ENCODE measurements at regions not wholly inside any gene's neighbourhood (a gene's known extent, or its start where the extent isn't known, plus 50 kb on each side); places are given as distances from the start of the nearest gene placed in this dataset.
"Not testable (repeated sequence)": the region's sequence is repeated elsewhere in the genome, so short reads cannot be mapped to it uniquely, and the experiment has no call there.

DNA sequence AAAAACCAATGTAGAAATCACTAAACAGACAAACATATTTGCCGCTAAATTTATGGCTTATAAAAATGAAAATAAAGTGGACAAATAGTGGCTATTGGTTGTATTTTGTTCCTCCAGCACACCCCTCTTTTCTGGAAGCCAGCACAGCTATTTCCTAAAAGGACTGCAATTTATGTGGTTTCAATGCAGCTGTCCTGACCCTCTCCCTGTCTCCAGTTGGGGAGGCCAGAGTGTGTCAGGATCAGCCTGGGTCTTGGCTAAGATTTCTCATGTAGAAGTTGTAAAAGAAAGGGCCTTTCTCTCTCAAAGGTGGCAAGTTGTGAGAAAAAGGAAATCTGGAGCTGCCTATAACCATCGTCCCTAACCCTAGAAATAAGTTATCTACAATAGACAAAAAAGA is 165.6 kb downstream of the ALDH8A1 start:
- no peak for DNase-seq (ENCODE audit: low read depth)

DNA sequence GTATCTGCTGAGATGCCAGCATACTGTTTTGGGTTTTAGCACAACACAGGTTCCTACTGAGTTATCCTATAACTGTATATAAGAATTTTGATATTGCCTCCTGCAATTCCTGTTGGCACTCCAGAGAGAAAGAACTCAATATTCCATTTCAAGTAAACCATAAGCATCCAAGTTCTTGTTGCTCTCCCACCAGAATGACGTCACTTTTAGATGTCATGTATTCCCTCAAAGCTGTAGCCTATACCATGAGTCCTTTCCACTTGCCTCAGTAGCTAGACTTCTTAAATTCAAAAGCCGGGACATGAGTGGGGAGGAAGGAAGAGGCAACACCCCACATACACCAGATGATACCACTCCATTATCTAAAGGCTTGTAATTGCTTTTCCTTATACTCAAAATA is 171.5 kb downstream of the ALDH8A1 start:
- DNase-seq (ENCODE audit: low read depth), result no peak

DNA sequence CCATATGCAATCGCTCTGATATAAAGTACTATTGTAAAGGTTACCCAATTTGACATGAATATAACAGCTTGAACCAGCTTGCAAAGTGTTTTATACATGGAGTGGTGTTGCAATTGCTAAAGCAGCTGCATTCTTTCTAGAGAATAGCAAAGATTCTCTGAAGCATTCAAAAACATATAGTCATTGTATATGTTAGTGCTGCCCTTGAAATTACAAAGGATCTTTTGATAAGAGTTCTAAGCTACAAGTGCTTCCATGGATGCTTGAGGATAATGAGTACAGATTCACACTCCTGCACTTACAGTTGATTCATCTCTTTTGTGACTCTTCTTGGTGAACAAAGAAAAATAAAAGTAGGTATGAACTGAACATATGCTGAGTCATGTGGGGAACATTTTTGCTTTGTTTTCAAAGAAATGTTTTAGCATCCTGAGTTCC is 175.7 kb downstream of the ALDH8A1 start:
- DNase-seq (ENCODE audit: low read depth), result no peak

DNA sequence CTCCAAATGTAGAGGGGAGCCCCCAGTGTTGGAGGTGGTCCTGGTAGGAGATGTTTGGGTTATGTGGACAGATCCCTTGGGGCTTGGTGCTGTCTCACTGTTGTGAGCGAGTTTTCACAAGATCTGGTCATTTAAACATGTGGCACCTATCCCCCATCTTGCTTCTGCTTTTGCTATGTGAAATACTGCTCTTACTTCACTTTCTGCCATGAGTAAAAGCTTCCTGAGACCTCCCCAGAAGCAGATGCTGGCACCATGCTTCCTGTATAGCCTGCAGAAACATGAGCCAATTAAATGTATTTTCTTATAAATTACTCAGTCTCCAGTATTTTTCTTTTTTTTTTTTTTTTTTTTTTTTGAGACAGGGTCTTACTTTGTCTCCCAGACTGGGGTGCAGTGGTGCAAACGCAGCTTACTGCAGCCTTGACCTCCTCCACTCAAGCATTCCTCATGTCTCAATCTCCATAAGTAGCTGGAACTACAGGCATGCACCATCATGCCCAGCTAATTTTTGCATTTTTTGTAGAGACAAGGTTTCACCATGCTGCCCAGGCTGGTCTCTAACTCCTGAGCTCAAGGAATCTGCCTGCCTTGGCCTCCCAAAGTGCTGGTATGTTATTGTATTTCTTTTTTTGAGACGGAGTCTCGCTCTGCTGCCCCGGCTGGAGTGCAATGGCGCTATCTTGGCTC is 177.1 kb downstream of the ALDH8A1 start:
- no peak for DNase-seq (ENCODE audit: low read depth)

DNA sequence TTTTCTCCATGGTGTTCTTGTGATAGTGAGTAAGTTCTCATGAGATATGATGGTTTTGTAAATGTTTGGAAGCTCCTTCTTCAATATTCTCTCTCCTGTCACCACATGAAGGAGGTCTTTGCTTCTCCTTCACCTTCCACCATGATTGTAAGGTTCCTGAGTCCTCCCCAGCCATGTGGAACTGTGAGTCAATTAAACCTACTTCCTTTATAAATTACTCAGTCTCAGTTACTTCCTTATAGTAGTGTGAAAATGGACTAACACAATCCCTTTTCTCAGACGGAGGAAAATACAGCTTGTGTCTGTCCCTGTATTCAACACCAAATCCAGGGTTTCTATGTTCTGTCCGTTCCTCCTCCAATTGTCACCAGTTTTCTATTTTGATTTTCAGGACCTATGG is 181.0 kb downstream of the ALDH8A1 start:
- DNase-seq (ENCODE audit: low read depth), result no peak

DNA sequence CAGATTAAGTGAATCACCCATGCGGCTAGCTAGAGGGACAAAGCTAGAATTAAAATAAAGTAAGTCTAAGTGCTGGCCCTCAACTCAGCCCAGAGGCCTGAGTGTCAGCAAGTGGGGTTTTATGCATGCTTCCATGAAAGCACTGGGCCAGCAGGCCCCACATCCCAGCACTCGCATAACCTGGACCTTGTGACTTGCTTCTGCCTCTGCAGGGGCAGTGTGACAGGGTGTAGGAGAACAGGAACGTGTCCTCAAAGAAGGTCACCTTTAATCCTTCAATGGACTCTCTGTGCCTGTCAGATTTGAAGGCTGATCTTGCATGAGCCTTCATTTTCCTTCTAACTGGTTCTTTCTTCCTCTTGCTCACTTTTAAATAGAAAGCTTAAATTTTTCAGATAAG is 183.4 kb downstream of the ALDH8A1 start:
- no peak for DNase-seq (ENCODE audit: low read depth)

DNA sequence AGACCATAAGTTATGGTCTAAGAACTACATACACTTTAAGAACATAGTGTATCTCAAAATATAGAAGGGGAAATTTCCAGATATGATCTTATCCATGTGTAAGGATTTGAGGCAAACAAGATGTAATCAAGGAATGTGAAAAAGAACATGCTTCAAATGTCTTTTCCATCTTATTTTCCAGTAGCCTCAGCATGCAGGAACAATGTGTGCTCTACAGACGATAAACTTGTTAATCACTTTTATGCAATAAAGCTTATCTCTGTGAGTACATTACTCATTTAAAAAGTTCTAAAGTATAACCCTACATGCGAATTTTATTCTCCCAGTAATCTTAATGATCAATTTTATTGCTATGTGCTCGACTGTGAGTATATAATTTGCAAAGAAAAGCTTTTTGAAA is 185.2 kb downstream of the ALDH8A1 start:
- DNase-seq (ENCODE audit: low read depth), result no peak

DNA sequence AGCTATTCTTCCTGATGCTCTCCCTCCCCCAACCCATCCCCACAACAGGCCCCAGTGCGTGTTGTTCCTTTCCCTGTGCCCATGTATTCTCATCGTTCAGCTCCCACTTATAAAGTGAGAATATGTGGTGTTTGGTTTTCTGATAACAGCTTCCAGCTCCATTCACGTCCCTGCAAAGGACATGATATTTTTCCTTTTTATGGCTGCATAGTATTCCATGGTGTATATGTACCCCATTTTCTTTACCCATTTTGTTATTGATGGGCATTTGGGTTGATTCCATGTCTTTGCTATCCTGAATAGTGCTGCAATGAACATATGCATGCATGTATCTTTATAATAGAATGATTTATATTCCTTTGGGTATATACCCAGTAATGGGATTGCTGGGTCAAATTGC is 186.3 kb downstream of the ALDH8A1 start:
- DNase-seq (ENCODE audit: low read depth), result not testable (repeated sequence)

DNA sequence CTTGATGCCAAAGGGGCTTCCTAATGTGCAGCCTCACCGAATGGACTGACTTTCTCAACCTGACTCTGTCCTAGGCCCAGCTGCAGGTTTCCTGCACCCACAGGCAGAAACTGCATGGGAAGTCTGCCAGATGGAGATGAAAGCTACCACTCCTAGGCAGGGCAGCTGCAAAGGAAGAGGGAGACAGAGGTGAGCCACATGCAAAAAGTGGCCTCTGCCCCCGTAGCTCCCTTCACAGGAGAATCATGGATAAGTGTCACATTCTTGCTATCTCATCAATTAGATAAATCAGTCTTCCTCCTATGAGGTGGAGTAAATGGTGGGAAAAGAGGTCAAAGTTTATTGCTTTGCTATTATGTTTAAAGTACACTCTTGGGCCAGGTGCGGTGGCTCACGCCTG is 191.3 kb downstream of the ALDH8A1 start:
- no peak for DNase-seq (ENCODE audit: low read depth)

DNA sequence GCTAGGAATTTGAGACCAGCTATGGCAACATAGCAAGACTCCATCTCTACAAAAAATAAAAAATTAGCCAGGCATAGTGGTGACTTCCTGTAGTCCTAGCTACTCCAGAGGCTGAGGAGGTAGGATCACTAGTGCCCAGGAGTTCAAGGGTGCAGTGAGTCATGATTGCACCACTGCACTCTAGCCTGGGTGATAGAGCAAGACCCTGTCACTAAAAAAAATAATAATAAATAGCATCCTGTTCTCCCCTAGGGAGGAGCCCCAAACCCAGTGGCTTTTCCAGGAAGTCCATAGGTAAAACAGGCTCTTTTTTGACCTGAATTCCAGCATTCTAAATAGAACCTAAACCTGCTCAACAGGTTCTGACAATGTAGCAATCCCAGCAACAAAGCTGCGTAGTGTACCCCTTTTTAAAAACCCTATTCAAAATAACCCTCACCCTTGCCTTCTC is 192.0 kb downstream of the ALDH8A1 start:
- no peak for DNase-seq (ENCODE audit: low read depth)

DNA sequence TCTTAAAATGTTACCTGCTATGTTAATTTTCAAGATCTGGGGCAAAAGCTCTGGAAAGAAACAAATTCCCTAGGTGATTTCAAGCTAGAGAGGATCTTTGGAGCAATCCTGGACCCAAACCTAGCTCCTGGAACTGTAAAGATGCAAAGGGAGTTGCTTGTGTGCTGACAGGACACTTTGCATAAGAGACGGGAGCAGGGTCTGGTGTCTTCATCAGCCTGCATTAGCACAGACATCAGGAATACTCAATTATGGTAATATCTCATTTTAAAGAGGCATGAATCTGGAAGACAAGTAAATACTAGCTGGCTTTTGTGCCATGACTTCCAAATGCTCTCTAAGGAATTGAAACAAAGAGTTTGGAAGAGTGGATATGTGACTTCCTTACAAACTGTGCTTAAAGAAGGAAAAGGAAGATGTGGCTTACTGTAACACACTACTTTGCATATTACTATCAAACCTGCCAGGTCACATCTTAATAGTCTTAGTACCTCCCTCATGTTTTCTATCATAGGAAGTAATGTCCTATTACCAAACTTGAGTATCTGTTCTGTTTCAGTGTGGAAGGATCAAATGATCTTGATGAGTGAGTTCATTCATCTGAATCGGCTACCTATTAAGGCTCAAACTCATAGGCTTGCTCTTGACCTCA is 193.4 kb downstream of the ALDH8A1 start:
- DNase-seq (ENCODE audit: low read depth), result no peak

DNA sequence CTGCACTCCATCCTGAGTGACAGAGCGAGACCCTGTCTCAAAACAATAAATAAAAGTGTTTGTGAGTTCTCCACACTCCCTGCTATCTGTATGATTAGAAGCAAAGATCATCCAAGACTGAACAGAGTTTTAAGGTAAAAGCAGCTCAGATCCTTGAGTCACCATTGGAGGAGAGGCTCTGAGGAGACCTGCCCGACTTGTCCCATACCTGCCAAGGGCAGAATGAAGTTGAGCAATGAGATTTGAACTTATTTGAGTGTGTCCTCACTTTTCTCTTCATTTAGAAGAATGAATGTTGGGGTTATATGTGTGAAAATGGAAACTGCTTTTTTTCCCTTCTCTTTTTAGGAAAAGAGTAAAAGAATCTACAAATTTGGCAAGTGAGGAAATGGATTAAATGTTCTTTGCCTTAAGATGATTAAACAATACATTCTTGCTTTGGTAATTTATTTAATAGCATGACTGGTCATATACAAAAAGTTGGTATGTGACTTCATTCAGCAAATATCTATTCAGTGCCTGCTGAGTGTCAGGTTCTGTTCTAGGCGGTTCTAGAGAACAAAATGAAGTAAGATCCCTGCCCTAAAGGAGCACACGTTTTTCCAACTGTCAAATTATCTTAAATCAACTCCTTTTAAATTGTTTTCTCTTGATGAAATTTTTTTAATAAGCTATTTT is 195.7 kb downstream of the ALDH8A1 start:
- DNase-seq (ENCODE audit: low read depth), result no peak

DNA sequence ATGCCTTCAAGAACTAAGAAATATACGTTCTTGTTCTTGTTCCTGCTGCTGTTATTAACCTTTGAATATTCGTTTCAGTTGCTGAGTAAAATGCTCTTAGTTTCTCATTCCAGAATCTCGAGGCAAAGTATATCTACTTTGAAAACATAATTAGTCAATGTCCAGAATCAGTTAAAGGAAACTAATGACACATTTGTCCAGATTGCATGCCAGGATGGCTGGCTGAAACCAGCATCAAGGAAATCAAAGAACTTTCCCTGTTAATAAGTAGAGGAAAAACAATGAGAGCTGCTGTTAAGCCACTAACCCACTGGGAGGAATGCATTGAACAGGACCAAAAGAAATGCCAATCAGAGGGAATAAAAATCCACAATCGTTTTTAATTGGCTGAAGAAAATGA is 196.9 kb downstream of the ALDH8A1 start:
- DNase-seq (ENCODE audit: low read depth), result no peak

DNA sequence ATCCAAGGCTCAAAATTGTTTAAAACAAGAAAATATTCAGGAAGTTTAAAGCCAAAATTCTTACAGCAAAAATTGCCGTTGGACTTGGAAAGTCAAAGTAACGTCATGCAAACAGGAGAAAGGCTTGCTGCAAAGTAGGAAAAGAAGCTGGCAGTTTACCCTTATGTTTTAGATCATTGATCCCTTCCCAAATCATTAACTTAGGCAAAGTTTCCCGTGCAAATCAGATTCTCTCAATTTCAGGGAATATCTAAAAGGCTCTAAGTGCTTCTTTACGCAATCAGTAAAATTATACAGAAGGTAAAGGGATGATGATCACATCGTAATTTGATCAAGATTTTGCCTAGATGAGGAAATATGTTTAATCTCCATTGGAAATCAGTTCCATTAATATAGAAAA is 197.5 kb downstream of the ALDH8A1 start:
- DNase-seq (ENCODE audit: low read depth), result no peak

DNA sequence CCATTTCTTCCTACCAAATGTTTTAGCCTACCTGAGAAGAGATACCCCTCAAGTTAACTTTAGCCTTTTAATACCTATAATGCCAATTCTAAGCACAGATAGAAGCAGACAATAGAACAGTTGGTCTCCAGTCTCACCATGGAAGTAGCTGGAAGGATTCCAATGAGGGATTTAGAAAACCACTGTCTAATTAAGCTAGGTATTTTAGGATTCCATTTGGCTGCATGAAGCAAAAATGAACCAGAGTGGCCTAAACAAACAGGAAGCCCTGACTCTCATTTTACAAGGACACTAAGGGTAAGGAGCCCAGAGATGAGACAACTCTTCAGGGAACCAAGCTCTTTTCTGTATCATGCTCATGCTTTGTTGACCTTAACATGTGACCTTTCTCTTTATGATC is 199.2 kb downstream of the ALDH8A1 start:
- no peak for DNase-seq (ENCODE audit: low read depth)

DNA sequence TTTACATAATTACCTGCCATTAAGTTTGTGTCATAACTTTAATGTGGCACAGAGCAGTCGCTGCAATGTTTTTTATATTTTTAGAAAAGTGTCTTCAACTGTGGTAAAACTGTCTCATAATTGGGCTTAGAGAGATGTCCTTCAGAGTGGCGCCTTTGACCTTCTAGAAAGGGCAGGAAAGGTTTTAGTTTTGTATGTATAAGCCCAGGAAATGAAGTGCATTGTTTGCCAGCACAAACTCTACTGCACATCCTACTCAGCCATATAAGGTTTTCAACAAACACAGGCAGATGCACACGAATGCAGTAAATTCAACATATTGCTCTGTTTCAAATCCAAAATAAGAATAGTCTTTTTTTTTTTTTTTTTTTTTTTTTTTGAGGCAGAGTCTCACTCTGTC is 201.4 kb downstream of the ALDH8A1 start:
- DNase-seq (ENCODE audit: low read depth), result no peak

DNA sequence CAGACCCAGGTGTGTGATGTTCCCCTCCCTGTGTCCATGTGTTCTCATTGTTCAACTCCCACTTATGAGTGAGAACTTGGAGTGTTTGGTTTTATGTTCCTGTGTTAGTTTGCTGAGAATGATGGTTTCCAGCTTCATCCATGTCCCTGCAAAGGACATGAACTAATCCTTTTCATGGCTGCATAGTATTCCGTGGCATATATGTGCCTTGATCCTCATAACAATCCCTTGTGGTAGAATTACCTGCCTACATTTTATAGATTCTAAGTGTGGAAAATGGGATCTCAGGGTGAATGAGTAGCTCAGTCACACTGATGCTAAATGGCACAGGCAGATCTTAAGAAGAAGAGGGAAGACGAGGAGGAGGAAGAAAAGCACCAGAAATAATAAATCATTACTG is 202.7 kb downstream of the ALDH8A1 start:
- DNase-seq (ENCODE audit: low read depth), result not testable (repeated sequence)

DNA sequence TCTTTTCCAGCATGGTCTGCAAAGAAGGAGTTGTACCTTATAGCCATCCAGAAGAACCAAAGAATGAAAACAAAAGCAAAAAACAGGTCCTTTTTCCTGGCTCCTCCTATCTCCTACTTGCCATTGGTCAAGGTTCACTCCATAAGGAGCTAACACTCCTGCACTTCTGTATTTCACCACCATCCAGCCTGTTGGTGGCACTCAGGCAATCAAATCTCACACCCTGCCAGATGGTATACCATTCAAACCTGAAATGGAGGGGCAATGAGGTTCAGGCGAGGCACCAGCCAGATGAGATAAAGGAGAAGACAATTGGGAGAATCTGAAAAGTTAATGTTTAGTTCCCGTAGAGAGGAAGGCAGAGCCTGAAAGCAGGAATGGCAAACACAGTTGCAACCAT is 203.8 kb downstream of the ALDH8A1 start:
- no peak for DNase-seq (ENCODE audit: low read depth)

DNA sequence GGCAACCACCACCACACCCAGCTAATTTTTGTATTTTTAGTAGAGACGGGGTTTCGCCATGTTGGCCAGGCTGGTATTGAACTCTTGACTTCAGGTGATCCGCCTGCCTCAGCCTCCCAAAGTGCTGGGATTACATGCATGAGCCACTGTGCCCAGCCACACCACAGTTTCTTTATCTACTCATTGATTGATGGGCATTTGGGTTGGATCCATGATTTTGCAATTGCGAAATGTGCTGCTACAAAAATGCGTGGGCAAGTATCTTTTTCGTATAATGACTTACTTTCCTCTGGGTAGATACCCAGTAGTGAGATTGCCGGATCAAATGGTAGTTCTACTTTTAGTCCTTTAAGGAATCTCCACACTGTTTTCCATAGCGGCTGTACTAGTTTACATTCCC is 204.7 kb downstream of the ALDH8A1 start:
- not testable (repeated sequence) for DNase-seq (ENCODE audit: low read depth)

DNA sequence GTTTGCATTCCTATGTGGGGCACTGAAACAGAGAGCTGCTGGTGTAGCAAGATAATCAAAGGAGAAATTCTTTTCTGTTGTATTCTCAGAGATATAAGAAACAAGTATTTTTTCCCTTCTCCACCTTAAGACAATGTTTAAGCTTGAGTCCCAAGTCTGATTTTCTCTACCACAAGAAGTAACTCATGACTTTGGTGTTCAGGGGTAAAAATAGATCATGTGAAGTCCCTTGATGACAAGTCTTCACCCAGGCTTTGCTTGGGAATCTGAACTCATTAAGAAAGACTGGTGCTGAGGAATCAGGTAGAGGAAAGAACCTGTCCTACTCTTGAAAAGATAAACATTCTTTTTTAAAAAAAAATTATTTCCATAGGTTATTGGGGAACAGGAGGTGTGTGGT is 205.6 kb downstream of the ALDH8A1 start:
- DNase-seq (ENCODE audit: low read depth), result no peak

DNA sequence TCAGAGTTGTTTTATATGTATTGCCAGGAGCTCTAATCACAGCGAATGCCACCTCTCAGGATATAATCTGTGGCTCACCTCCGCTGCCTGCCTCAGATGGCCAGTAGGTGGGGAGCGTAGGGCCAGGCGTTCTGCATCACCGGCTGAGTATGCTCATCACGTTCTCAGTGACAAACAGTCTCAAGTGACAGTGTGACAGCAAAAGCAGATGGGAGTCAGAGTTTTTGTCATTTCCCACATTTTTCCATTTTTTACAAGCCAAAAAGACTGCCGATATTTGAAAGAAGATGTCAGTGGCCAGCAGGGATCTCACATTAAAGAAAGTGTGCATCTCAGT is 208.7 kb downstream of the ALDH8A1 start:
- DNase-seq (ENCODE audit: low read depth), result no peak

DNA sequence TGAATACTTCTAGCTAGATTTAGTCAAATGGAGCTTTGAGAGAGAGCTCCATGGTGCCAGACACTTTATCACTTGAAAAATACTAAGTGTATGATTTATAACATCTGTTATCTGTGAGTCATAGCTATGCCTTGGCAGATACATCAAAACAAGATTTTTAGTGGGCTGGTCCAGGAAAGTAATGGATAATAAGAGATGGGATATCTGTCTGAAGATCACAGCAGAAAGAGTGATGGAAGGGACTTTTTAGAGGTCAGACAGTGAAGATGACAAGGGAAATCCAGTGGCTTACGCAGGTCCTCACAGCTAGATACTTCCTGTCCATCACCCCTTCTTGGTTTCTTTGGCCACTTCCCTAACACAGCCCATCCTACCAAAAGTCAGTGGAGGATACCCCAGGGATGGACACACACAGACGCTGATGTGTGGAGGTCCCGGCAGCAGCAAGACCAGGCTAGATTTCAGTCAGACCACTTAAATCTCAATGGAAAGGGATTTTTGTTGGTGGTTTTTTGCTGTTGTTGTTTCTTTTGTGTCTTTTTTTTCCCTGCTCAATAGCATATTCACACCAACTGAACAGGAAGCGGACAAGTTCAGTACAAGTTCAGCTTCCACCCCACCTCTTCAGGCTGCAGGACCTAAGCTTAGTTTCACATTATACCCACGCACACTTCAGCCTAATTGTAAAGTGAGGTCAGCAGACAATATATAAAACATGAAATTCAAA is 209.3 kb downstream of the ALDH8A1 start:
- no peak for DNase-seq (ENCODE audit: low read depth)

DNA sequence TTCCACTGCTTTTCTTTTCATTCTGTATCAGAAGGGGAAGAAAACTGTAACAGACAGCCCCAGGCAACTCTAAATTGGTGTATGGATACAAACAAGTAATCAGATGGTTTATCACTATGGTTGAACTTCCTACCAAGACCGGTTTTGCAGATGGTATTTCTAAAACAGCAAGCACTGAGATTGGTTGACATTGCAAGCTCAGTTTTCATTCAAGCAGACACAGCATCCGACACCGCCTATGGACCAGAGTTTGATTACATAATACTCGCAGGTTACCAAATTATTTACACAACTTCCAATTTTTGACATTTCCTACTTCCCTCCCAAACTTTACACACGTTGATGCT is 209.9 kb downstream of the ALDH8A1 start:
- DNase-seq (ENCODE audit: low read depth), result no peak
